ENCODE measurements at regions not wholly inside any gene's neighbourhood (a gene's known extent, or its start where the extent isn't known, plus 50 kb on each side); places are given as distances from the start of the nearest gene placed in this dataset.

DNA sequence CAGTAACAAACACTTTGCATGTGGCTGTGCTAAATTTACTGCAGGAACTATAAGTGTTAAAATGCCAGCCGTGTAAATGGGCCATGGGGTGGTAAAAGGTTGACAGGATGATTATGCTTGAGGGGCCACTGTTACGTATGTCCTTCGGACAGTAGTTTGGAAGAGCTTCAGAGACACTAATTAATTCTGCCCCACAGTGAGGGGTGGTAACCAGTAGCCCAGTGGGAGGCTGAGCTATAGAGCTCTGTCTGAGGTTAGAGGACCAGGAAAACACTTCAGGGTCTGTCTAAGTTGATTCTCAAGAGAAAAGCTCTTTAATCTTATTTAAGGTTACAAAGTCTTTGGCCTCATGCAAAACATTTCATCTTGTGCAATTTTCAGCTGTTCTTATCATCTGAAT is 176.6 kb downstream of the DMRTA1 start:
- intact Hi-C loops (cut with DNase I): no loop called here
- H3K4me1 ChIP-seq: no peaks in the 10 kb centered on the region
- no peaks in the 10 kb centered on the region for H3K27me3 ChIP-seq
- TF ChIP-seq, protein P1, sequence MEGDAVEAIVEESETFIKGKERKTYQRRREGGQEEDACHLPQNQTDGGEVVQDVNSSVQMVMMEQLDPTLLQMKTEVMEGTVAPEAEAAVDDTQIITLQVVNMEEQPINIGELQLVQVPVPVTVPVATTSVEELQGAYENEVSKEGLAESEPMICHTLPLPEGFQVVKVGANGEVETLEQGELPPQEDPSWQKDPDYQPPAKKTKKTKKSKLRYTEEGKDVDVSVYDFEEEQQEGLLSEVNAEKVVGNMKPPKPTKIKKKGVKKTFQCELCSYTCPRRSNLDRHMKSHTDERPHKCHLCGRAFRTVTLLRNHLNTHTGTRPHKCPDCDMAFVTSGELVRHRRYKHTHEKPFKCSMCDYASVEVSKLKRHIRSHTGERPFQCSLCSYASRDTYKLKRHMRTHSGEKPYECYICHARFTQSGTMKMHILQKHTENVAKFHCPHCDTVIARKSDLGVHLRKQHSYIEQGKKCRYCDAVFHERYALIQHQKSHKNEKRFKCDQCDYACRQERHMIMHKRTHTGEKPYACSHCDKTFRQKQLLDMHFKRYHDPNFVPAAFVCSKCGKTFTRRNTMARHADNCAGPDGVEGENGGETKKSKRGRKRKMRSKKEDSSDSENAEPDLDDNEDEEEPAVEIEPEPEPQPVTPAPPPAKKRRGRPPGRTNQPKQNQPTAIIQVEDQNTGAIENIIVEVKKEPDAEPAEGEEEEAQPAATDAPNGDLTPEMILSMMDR (IDR thresholded peaks at IDR 0.05): no peak
- H3K4me3 ChIP-seq: no peak overlapping the region
- DNase-seq (ENCODE audit: low spot score in 2 of 2): no peak
- H3K27ac ChIP-seq: no peak overlapping the region
- H3K9me3 ChIP-seq: no peaks in the 10 kb centered on the region
- no peaks in the 10 kb centered on the region for H3K36me3 ChIP-seq

DNA sequence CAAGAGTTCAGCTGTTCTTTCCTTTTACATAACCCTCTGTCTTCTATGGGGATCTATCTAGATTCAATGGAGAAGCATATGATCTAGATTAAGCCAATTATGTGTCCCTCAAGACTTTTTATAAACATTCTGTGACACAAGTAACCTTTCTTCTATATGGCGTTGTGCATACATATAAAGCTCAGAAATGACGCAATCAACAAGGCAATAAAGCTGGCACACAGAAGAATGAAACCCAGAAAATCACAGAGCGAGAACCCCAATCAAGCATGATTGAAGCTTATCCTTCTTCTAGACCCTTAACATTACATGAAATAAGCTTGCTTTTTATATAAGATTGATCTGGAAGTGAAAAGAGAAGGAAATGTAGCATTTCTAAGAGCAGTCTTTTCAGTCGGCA is 178.9 kb downstream of the DMRTA1 start:
- no peaks in the 10 kb centered on the region for H3K4me1 ChIP-seq
- no peak overlapping the region for H3K4me3 ChIP-seq
- no peak overlapping the region for H3K27ac ChIP-seq
- no peaks in the 10 kb centered on the region for H3K36me3 ChIP-seq
- intact Hi-C loops (cut with DNase I): no loop called here
- H3K27me3 ChIP-seq: no peaks in the 10 kb centered on the region
- no peaks in the 10 kb centered on the region for H3K9me3 ChIP-seq
- DNase-seq (ENCODE audit: low spot score in 2 of 2): no peak
- TF ChIP-seq, protein P1 (IDR thresholded peaks at IDR 0.05): no peak

DNA sequence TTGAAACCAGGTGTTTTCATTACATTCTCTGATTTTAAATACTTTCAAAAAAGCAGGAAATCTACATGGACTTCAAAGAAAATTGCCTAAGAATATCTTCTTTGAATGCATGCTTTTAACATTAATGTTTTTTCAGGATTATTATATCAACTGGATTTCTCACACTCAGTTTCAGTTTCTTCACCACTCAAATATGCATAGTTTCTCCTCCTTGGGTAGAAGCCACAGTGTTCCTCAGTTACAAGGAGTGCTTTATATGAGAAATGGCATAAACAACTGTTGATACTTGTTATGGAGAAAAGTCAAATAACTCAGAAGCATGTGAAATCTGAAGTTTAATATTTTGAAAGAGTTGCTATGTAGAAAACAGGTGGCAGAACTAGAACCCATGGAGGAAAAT is 196.9 kb downstream of the DMRTA1 start:
- intact Hi-C loops (cut with DNase I): no loop called here
- Histone ChIP-seq H3K4me1 (no peaks in the 10 kb centered on the region), H3K27me3 (no peaks in the 10 kb centered on the region), H3K9me3 (no peaks in the 10 kb centered on the region), H3K4me3 (no peak overlapping the region), H3K36me3 (no peaks in the 10 kb centered on the region), H3K27ac (no peak overlapping the region)
- DNase-seq (ENCODE audit: low spot score in 2 of 2): no peak
- TF ChIP-seq, protein P1 (IDR thresholded peaks at IDR 0.05): no peak

DNA sequence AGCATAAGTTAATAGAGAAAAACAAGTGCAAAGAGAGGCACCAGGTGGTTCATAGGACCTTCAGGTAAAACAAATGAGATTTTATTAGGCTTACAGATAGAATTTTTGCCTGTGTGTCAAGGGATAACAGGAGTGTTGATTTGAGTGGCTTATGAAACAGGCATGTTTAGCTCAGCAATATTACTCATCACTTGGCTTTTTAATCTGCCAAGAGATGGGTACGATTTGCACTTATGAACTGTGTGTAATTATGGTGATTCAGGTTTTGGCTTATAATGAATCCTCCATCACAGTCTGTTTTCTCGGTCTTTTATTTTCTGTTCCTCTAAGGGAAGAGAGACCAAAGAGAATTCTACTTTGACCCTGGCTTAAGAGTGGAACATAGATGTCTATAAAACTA is 199.3 kb downstream of the DMRTA1 start:
- no peaks in the 10 kb centered on the region for H3K9me3 ChIP-seq
- no peaks in the 10 kb centered on the region for H3K4me1 ChIP-seq
- TF ChIP-seq, protein P1 (IDR thresholded peaks at IDR 0.05): no peak
- no peaks in the 10 kb centered on the region for H3K36me3 ChIP-seq
- no peak for DNase-seq (ENCODE audit: low spot score in 2 of 2)
- no peaks in the 10 kb centered on the region for H3K27me3 ChIP-seq
- no peak overlapping the region for H3K27ac ChIP-seq
- no peak overlapping the region for H3K4me3 ChIP-seq
- intact Hi-C loops (cut with DNase I): no loop called here

DNA sequence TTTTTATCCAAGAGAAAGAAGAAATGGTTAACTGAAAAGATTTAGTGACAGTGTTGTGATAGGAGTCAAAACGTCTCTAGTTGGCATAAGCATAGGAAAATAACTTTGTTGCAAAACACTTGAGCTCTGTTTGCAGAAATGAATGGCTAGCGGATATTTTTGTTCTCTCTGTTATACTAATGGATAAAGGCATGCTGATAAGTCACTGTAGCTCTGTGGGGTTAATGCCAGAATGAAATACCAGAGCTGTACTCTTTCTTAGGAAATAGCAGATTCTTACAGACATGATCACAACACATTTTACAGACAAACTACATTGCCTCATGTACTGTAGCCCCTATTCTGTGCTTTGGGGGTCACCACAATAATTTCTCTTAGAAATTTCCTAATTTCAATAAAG is 202.8 kb downstream of the DMRTA1 start:
- Histone ChIP-seq H3K27me3 (no peaks in the 10 kb centered on the region), H3K27ac (no peak overlapping the region), H3K4me3 (no peak overlapping the region), H3K36me3 (no peaks in the 10 kb centered on the region), H3K4me1 (no peaks in the 10 kb centered on the region), H3K9me3 (no peaks in the 10 kb centered on the region)
- intact Hi-C loops (cut with DNase I): no loop called here
- TF ChIP-seq, protein P1 (IDR thresholded peaks at IDR 0.05): no peak
- no peak for DNase-seq (ENCODE audit: low spot score in 2 of 2)

DNA sequence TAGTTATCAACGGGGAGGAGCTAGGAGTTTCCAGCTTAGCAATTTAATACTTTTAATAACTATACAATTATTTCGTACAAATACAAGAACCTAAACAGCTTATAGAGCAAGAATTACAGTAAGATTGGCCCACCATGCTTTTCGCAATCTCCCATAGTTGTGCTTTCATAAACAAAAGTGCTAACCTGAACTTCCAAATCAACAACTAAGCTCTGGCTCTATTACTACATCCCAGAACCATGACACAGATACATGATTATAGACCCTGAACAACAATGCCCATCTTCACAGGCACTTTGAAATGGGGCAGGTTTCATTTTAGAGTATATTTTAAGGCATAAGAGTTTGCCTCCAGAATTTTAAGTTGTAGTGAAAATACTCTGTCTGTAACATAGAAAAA is 203.5 kb downstream of the DMRTA1 start:
- H3K9me3 ChIP-seq: no peaks in the 10 kb centered on the region
- intact Hi-C loops (cut with DNase I): no loop called here
- no peaks in the 10 kb centered on the region for H3K36me3 ChIP-seq
- TF ChIP-seq, protein P1 (IDR thresholded peaks at IDR 0.05): no peak
- no peak overlapping the region for H3K4me3 ChIP-seq
- no peak for DNase-seq (ENCODE audit: low spot score in 2 of 2)
- no peaks in the 10 kb centered on the region for H3K4me1 ChIP-seq
- no peak overlapping the region for H3K27ac ChIP-seq
- no peaks in the 10 kb centered on the region for H3K27me3 ChIP-seq

Data from ascending aorta (tissue), 2 donors.